NCI-H510A treated with DMSO at 0.1 percent for 48 hours (cell line): ENCODE measurements at regions not wholly inside any gene's neighbourhood (a gene's known extent, or its start where the extent isn't known, plus 50 kb on each side); places are given as distances from the start of the nearest gene placed in this dataset.
"Not testable (repeated sequence)": the region's sequence is repeated elsewhere in the genome, so short reads cannot be mapped to it uniquely, and the experiment has no call there.

ENCODE experiments used
- DNase-seq: peaks from one replicate; lab custom pipeline; 2025; lab: John Stamatoyannopoulos, UW

- DNase-seq = no peak
Measured at GRCh38 chr4:186481998-186482790, 73.2 kb downstream of the MTNR1A start.

GRCh38 chr4:186475202-186475601, 80.2 kb downstream of the MTNR1A start:
- DNase-seq = no peak

- no peak for DNase-seq
Measured at GRCh38 chr4:186473933-186474332, 81.4 kb downstream of the MTNR1A start.

GRCh38 chr4:186472948-186473347, 82.4 kb downstream of the MTNR1A start:
- peak; percentile 10 for DNase-seq

- no peak for DNase-seq
Measured at GRCh38 chr4:186471441-186471840, 83.9 kb downstream of the MTNR1A start.

- no peak for DNase-seq
Measured at GRCh38 chr4:186458050-186458449, 97.3 kb downstream of the MTNR1A start.

- no peak for DNase-seq
Measured at GRCh38 chr4:186451982-186452381, 103.4 kb downstream of the MTNR1A start.

- DNase-seq = no peak
Measured at GRCh38 chr4:186449954-186450353, 105.4 kb downstream of the MTNR1A start.

GRCh38 chr4:186445040-186445439, 110.3 kb downstream of the MTNR1A start:
- DNase-seq = no peak

- DNase-seq = no peak
Measured at GRCh38 chr4:186441502-186441901, 113.9 kb downstream of the MTNR1A start.

- DNase-seq = no peak
Measured at GRCh38 chr4:186428481-186428880, 126.9 kb downstream of the MTNR1A start.

GRCh38 chr4:186424745-186425144, 130.6 kb downstream of the MTNR1A start:
- no peak for DNase-seq

GRCh38 chr4:186422296-186422695, 133.1 kb downstream of the MTNR1A start:
- DNase-seq = no peak

- no peak for DNase-seq
Measured at GRCh38 chr4:186416451-186417060, 138.8 kb downstream of the MTNR1A start.

- DNase-seq = no peak
Measured at GRCh38 chr4:186414390-186414789, 141.0 kb downstream of the MTNR1A start.

- no peak for DNase-seq
Measured at GRCh38 chr4:186405957-186406356, 140.0 kb downstream of the F11 start.

- no peak for DNase-seq
Measured at GRCh38 chr4:186404562-186405134, 138.7 kb downstream of the F11 start.

- no peak for DNase-seq
Measured at GRCh38 chr4:186400676-186401075, 134.7 kb downstream of the F11 start.

GRCh38 chr4:186392017-186392416, 126.0 kb downstream of the F11 start:
- DNase-seq = no peak

GRCh38 chr4:186384328-186384727, 118.3 kb downstream of the F11 start:
- DNase-seq = not testable (repeated sequence)

GRCh38 chr4:186368281-186368680, 102.3 kb downstream of the F11 start:
- no peak for DNase-seq

GRCh38 chr4:186366326-186366725, 100.3 kb downstream of the F11 start:
- no peak for DNase-seq

GRCh38 chr4:186363038-186363437, 97.0 kb downstream of the F11 start:
- not testable (repeated sequence) for DNase-seq
